Mammary epithelial cell (primary cell): ENCODE measurements at regions not wholly inside any gene's neighbourhood (a gene's known extent, or its start where the extent isn't known, plus 50 kb on each side); places are given as distances from the start of the nearest gene placed in this dataset.

Experiments
- EZH2 ChIP-seq: IDR thresholded peaks from 2 replicates; pipeline ENCODE4 v1.6.1; 2012; ENCODE audit warnings: low read length, inconsistent platforms, borderline replicate concordance
- TF ChIP-seq, protein P1 (sequence below), 2 donors: IDR thresholded peaks in 1 of 2; conservative IDR thresholded peaks in 1 of 2; 2 replicates each; pipeline ENCODE4 v1.5.1; 2011 to 2012; ENCODE audit warnings: inconsistent platforms in 2 of 2, low read length in 2 of 2, mild to moderate bottlenecking in 2 of 2, control low read depth in 1 of 2, low read depth in 1 of 2; ENCODE audit not compliant: insufficient read depth in 1 of 2; ENCODE audit errors: extremely low read depth in 1 of 2

DNA sequence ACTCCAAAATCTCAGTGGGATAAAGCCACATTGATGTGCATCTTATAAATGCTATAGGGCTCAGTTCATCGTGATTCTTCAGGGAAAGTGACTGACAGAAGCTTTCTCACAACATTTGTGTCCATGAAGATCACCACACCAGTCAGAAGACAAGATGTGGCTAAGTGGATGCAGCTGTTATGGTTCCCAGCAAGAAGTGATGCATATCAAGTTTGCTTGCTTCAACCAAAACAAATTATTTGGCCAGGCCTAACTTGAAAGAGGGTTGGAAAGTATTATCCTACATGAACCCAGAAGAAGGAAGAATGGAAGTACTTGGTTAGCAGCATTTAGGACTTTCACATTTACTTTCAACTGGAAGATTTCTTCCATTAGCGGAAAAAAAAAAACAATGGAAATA is 210.0 kb upstream of the ACVR2A start:
- TF ChIP-seq, protein P1, sequence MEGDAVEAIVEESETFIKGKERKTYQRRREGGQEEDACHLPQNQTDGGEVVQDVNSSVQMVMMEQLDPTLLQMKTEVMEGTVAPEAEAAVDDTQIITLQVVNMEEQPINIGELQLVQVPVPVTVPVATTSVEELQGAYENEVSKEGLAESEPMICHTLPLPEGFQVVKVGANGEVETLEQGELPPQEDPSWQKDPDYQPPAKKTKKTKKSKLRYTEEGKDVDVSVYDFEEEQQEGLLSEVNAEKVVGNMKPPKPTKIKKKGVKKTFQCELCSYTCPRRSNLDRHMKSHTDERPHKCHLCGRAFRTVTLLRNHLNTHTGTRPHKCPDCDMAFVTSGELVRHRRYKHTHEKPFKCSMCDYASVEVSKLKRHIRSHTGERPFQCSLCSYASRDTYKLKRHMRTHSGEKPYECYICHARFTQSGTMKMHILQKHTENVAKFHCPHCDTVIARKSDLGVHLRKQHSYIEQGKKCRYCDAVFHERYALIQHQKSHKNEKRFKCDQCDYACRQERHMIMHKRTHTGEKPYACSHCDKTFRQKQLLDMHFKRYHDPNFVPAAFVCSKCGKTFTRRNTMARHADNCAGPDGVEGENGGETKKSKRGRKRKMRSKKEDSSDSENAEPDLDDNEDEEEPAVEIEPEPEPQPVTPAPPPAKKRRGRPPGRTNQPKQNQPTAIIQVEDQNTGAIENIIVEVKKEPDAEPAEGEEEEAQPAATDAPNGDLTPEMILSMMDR (conservative IDR thresholded peaks at IDR 0.05 in 1 of 2, IDR thresholded peaks at IDR 0.05 in 1 of 2; ENCODE audit: extremely low read depth in 1 of 2, insufficient read depth in 1 of 2, low read depth in 1 of 2, low read length in 2 of 2): no peak
- TF ChIP-seq EZH2: no peak
